ENCODE measurements at regions not wholly inside any gene's neighbourhood (a gene's known extent, or its start where the extent isn't known, plus 50 kb on each side); places are given as distances from the start of the nearest gene placed in this dataset.

DNA sequence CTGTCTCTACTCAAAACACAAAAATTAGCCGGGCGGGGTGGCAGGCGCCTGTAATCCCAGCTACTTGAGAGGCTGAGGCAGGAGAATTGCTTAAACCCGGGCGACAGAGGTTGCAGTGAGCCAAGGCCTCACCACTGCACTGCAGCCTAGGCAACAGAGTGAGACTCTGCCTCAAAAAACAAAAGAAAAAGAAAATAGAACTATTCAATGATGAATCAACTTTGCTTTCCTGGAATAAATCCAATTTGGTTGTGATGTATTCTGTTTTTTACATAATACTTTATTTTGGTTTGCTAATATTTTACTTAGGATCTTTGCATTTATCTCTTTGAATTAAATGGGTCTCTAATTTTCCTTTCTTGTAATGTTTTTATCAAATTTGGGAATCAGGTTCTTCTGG, 86.3 kb upstream of the MBOAT2 start:
- in situ Hi-C loops (cut with HindIII; ENCODE audit: low sequenced_read_pairs) = no loop called here

DNA sequence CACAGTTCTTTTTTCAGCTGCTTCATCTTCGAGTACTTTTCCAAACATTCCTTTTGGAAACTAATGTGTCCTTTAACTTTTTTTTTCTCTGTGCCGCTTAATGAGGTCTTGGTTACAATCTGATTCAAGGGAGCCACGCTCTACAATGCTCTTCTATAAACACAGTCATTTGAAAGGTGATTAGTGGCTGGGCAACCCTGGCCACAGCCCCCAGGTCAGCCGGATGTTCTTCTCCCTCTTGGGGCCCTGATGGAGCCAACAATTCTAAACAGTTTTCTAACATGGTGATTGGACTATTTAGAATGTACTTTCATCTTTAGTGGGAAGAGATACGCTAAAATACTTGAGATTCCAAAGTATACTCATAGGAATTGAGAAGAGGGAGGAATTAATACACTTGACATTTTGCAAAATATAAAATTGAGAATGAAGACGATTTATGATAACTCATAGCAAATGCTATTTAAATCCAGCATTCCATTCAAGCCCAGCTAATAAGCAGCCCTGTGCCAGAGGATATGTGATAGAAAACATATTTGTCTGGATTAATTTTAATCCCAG, 83.7 kb upstream of the MBOAT2 start:
- in situ Hi-C loops (cut with HindIII; ENCODE audit: low sequenced_read_pairs) = no loop called here

DNA sequence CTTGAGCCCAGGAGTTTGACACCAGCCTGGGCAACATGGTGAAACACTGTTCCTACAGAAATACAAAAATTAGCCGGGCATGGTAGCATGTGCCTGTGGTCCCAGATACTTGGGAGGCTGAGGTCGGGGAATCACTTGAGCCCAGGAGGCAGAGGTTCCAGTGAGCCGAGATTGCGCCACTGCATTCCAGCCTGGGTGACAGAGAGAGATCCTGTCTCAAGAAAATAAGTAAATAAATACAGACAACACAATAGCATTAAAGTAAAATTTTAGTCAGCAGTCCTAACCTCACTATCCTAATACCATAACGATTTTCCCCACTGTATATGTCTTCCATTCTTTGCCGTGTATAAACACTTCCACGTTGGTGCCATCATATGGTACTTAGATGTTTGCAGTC, 83.0 kb upstream of the MBOAT2 start:
- in situ Hi-C loops (cut with HindIII; ENCODE audit: low sequenced_read_pairs) = no loop called here

- in situ Hi-C loops (cut with HindIII; ENCODE audit: low sequenced_read_pairs) = no loop called here
Measured at GRCh38 chr2:9085353-9085752, 81.9 kb upstream of the MBOAT2 start.

DNA sequence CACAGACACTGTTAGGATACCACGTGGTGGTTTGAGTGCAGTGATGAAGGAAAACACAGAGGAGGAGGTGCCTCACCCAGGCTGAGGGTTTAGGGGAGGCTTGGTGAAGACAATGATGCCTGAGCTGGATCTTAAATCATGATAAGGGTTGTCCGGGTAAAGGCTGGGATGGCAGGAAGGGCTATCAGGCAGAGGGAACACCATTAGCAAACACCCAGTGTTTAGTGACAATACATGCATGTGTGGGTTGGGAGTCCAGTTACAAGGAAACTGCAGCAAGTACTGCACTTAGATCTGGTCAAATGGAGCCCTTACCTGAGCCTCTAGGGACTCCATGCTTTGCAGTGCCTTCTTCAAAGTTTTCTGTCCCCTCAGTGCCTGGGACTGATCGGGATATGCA, 79.8 kb upstream of the MBOAT2 start:
- in situ Hi-C loops (cut with HindIII; ENCODE audit: low sequenced_read_pairs) = no loop called here

- in situ Hi-C loops (cut with HindIII; ENCODE audit: low sequenced_read_pairs) = no loop called here
Measured at GRCh38 chr2:9082158-9082557, 78.7 kb upstream of the MBOAT2 start.

GRCh38 chr2:9081750-9082149, 78.3 kb upstream of the MBOAT2 start:
- in situ Hi-C loops (cut with HindIII; ENCODE audit: low sequenced_read_pairs) = no loop called here

DNA sequence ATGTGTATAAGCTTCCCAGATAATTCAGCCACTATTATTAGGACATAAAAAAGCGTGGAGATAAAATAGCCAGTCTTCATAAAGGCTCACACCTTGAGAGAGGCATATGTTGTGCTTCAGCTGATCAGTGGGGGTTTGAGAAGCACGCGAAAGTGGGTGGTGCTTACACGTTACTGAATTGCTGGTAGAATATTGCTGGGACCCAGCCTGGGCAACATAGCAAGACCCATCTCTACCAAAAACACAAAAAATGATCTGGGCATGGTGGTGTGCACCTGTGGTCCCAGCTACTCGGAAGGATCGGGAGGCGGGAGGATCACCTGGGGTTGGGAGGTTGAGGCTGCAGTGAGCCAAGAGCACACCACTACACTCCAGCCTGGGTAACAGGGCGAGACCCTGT, 74.9 kb upstream of the MBOAT2 start:
- in situ Hi-C loops (cut with HindIII; ENCODE audit: low sequenced_read_pairs) = no loop called here

DNA sequence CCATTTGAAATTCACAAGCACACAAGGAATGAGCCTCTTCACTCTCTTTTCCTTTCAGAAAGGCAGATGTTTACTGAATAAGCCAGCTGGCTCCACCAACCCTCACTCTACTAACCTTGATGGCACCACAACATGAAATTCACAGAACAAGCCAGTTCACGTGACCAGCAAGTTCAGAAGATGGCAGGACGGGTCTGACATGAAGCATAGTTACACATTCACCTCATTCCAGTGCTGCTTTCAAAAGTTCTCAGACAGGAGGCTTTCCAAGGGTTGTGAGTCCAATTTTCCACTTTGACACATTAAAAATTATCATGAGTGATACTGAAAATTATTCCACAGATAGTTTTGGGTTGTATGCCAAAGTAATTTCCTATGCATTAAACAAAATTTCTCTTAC, 74.2 kb upstream of the MBOAT2 start:
- in situ Hi-C loops (cut with HindIII; ENCODE audit: low sequenced_read_pairs) = no loop called here

DNA sequence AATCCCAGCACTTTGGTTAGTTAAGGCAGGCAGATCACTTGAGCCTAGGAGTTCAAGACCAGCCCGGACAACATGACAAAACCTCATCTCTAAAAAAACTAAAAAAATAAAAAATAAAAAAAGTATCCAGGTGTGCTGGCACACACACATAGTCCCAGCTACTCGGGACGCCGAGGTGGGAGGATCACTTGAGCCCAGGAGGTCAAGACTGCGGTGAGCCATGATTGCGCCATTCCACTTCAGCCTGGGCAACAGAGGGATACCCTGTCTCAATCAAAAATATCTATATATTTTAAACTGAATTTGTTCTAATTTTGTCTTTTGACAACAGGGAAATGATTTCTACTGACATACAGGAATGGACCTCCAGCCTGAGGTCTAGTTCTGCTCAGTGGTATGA, 73.3 kb upstream of the MBOAT2 start:
- in situ Hi-C loops (cut with HindIII; ENCODE audit: low sequenced_read_pairs) = no loop called here

DNA sequence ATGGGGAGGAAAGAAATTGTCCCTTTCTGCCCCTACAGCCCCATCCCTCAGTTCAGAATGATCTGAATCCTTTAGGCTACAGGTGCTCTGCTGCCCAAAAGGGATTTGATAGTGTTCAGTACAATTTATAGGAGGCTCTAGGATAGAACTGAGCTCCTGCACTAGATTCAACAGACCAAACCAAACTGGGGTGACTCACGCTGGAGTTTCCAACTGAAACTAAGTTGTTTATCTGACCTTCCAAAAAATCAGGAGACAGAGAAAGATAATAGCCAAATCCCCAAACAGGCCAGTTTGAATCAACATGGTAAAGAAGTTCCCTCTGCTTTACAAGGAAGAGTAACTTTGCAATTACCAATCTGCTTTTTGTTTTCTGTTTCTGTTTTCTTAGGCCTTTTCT, 72.7 kb upstream of the MBOAT2 start:
- in situ Hi-C loops (cut with HindIII; ENCODE audit: low sequenced_read_pairs) = no loop called here

DNA sequence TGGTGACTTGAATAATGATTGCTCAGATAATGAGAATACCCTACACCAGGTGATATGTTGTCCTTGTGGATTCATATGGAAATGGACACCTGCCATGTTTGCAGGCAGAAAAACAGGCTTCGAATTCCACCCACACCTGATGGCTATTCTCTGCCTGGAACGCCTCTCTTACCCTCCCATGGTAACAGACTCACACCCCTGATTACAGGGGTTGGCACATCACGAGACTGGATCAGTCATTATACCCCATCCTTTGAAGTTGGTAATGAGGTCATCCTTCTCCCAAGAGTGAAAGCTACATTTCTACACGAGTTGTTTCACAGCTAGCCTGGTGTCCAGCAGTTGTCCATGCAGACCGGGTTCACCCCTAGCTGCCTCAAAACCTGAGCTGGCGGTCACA, 71.4 kb upstream of the MBOAT2 start:
- in situ Hi-C loops (cut with HindIII; ENCODE audit: low sequenced_read_pairs) = no loop called here

DNA sequence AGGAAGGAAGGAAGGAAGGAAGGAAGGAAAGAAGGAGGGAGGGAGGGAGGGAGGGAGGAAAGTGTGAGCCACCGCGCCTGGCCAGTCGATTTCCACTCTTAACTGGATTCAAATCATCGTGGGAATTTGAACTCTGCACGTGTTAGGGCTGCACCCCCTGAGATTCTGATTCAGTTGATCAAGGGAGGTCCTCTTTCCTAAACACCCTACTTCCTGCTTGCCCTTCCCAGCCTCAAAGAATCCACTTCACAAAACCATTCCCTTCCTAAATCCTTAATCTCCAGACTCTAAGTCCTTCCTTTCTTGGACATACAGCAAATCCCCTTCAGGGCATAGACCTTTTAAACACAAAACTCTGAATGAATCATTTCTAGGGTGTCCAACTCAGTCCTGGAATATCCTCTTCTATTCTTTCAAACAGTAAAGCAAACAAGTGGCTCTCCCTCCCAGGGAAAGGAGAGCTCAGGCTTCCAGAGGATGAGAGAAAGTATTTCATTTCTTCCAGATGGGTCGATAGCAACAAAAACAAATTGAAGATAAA, 68.2 kb upstream of the MBOAT2 start:
- in situ Hi-C loops (cut with HindIII; ENCODE audit: low sequenced_read_pairs) = no loop called here

- in situ Hi-C loops (cut with HindIII; ENCODE audit: low sequenced_read_pairs) = no loop called here
Measured at GRCh38 chr2:9071032-9071431, 67.5 kb upstream of the MBOAT2 start.

- in situ Hi-C loops (cut with HindIII; ENCODE audit: low sequenced_read_pairs) = no loop called here
Measured at GRCh38 chr2:9069543-9069942, 66.1 kb upstream of the MBOAT2 start.

DNA sequence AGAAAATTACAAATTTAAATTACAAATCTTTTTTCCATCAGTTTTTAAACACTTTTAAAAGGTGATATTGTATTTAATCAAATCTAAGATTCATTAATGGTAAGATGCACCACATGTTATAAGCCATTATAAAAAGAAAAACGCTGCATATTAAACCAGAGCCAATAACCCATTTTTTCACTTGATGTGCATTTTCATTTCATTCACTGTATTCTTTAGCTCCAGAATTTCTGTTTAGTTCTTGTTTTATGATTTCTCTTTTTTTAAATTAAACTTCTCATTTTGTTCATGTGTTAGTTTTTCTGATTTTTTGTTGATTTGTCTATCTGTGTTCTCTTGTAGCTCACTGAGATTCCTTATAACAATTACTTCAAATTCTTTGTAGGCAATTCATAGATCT, 62.4 kb upstream of the MBOAT2 start:
- in situ Hi-C loops (cut with HindIII; ENCODE audit: low sequenced_read_pairs) = no loop called here

- in situ Hi-C loops (cut with HindIII; ENCODE audit: low sequenced_read_pairs) = no loop called here
Measured at GRCh38 chr2:9063023-9063606, 59.6 kb upstream of the MBOAT2 start.

- in situ Hi-C loops (cut with HindIII; ENCODE audit: low sequenced_read_pairs) = no loop called here
Measured at GRCh38 chr2:9060819-9061218, 57.3 kb upstream of the MBOAT2 start.

- in situ Hi-C loops (cut with HindIII; ENCODE audit: low sequenced_read_pairs) = no loop called here
Measured at GRCh38 chr2:9057939-9058761, 54.7 kb upstream of the MBOAT2 start.

DNA sequence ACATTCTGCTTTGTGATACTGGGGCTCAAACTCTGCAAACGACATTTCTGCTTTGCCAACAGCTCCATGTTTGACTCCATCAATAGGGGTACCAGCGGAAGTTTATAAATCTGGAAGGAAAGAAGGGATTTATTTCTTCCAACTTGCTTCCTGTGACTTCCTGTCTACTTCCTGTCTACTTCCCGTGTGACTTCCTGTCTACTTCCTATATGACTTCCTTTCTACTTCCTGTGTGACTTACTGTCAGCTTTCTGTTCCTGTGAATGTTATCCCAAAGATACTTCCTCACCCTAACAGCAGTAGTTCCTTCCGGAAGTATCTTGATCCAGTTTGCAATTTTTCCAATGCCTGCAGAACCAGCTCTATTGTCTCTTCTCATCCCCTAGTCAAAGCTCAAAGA, 52.0 kb upstream of the MBOAT2 start:
- in situ Hi-C loops (cut with HindIII; ENCODE audit: low sequenced_read_pairs) = no loop called here

GRCh38 chr2:9053534-9053931, 50.0 kb upstream of the MBOAT2 start:
- in situ Hi-C loops (cut with HindIII; ENCODE audit: low sequenced_read_pairs) = no loop called here
